ENCODE measurements at regions not wholly inside any gene's neighbourhood (a gene's known extent, or its start where the extent isn't known, plus 50 kb on each side); places are given as distances from the start of the nearest gene placed in this dataset.

GRCh38 chr20:11030351-11030750 lies 356.6 kb upstream of the JAG1 start:
- TF ChIP-seq CTCF (conservative IDR thresholded peaks at IDR 0.05) (no peak), EZH2 (IDR thresholded peaks at IDR 0.05; ENCODE audit: low read depth) (no peak)
